Sigmoid colon (tissue), 6 donors: ENCODE measurements at regions not wholly inside any gene's neighbourhood (a gene's known extent, or its start where the extent isn't known, plus 50 kb on each side); places are given as distances from the start of the nearest gene placed in this dataset.

ENCODE experiments used
- DNase-seq: peaks from one replicate; pipeline ENCODE4 v3.0.0-alpha.2; 2019
- H3K27ac ChIP-seq, 4 donors: fragments of 200-600 bp; sonication (generic); one replicate each; pipeline ENCODE4 v1.5.1; 2016 to 2019; ENCODE audit warnings: mild to moderate bottlenecking in 1 of 4
- H3K27me3 ChIP-seq, 3 donors: fragments of 200-600 bp; sonication (generic); one replicate each; pipeline ENCODE4 v1.5.1; 2019; ENCODE audit warnings: mild to moderate bottlenecking in 1 of 3
- H3K36me3 ChIP-seq, 4 donors: fragments of 200-600 bp; sonication (generic); one replicate each; pipeline ENCODE4 v1.5.1; 2016 to 2019
- H3K4me1 ChIP-seq, 4 donors: fragments of 200-600 bp; sonication (generic); one replicate each; pipeline ENCODE4 v1.5.1; 2017 to 2019
- H3K4me3 ChIP-seq, 4 donors: fragments of 200-600 bp; sonication (generic); one replicate each; pipeline ENCODE4 v1.5.1; 2017 to 2019; ENCODE audit warnings: mild to moderate bottlenecking in 2 of 4, moderate library complexity in 1 of 4
- H3K9me3 ChIP-seq, 4 donors: fragments of 200-600 bp in 3 of 4; sonication (generic) in 3 of 4; one replicate each; pipeline versions ENCODE4 v1.5.1 to v1.6.1; 2013 to 2019
- EP300 ChIP-seq, 4 donors: sonication (generic); formaldehyde crosslinking; IDR thresholded peaks; one replicate each; pipeline ENCODE4 v1.6.1; 2017; ENCODE audit warnings: antibody characterized with exemption in 4 of 4
- POLR2A ChIP-seq, 2 donors: fragments of 450-650 bp; IDR thresholded peaks; one replicate each; pipeline ENCODE4 v1.6.1; 2016; ENCODE audit warnings: antibody characterized with exemption in 2 of 2, mild to moderate bottlenecking in 2 of 2, moderate library complexity in 2 of 2
- POLR2AphosphoS5 ChIP-seq, 4 donors: sonication (generic); formaldehyde crosslinking; IDR thresholded peaks; one replicate each; pipeline ENCODE4 v1.6.1; 2017; ENCODE audit warnings: antibody characterized with exemption in 4 of 4
- WGBS, 2 donors: extraction: QIAGEN DNeasy Blood & Tissue Kit; methylation state at CpG; one replicate each; pipeline ENCODE4 v1.1.7; 2013; 5-methylcytosine and 5-hydroxymethylcytosine counted together
- intact Hi-C: fragments of 100-400 bp; cut with DNase I; formaldehyde crosslinking; loops from one replicate; pipeline ENCODE4 v1.15.1; 2023
- TF ChIP-seq, protein P1 (sequence below), 4 experiments: fragments of 450-650 bp in 3 of 4; fragments of 200-600 bp in 1 of 4; IDR thresholded peaks; one replicate each; pipeline ENCODE4 v1.5.1; 2016 to 2019; ENCODE audit warnings: antibody characterized with exemption in 4 of 4, mild to moderate bottlenecking in 3 of 4, moderate library complexity in 2 of 4
- donor health status: healthy with polysubstance abuse.
- donor health status: healthy.

DNA sequence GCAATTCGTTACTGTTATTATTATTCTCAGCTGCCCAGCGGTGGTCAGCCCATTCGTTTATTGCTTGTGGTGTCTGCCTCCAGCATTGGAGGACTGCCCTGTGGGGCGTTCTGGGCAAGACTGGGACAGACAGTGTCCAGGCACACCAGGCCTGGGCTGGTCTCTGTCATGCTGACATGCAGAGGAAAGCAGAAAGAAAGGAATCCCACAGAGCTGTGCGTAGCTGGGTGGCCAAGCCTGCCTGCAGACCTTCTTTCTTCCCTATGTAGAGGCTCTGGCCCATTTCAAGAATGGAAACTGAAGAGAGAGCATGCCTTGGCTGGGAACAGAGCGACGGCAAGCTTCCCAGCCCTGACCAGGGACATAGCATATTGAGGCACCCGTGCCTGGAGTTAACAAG lies 525.3 kb upstream of the TBX3 start:
- TF ChIP-seq, protein P1, sequence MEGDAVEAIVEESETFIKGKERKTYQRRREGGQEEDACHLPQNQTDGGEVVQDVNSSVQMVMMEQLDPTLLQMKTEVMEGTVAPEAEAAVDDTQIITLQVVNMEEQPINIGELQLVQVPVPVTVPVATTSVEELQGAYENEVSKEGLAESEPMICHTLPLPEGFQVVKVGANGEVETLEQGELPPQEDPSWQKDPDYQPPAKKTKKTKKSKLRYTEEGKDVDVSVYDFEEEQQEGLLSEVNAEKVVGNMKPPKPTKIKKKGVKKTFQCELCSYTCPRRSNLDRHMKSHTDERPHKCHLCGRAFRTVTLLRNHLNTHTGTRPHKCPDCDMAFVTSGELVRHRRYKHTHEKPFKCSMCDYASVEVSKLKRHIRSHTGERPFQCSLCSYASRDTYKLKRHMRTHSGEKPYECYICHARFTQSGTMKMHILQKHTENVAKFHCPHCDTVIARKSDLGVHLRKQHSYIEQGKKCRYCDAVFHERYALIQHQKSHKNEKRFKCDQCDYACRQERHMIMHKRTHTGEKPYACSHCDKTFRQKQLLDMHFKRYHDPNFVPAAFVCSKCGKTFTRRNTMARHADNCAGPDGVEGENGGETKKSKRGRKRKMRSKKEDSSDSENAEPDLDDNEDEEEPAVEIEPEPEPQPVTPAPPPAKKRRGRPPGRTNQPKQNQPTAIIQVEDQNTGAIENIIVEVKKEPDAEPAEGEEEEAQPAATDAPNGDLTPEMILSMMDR (IDR thresholded peaks at IDR 0.05), result no peak
- TF ChIP-seq POLR2AphosphoS5 (IDR thresholded peaks at IDR 0.05) (peak; percentile 97 to 100 (median 100)), POLR2A (IDR thresholded peaks at IDR 0.05) (no peak), EP300 (IDR thresholded peaks at IDR 0.05) (peak; percentile 58 to 91 (median 64))
- no peak overlapping the region for H3K4me3 ChIP-seq
- H3K27ac ChIP-seq, result peak overlapping the region in 2 of 4 donors; percentile 62 to 74
- H3K27me3 ChIP-seq, result no peaks in the 10 kb centered on the region
- 79 to 91% methylated on average over 8 of the region's 8 CpGs for WGBS, 2 donors
- intact Hi-C loops, result loop anchor here (2.0 kb wide), 1 partner anchor 34 kb away; no protein-coding TSS in a partner anchor
- peaks cover 0 to 4% (median 0%) of the 10 kb centered on the region in 4 donors for H3K9me3 ChIP-seq
- DNase-seq, result peak; percentile 89
- H3K36me3 ChIP-seq, result no peaks in the 10 kb centered on the region
- H3K4me1 ChIP-seq, result peaks cover 0 to 41% (median 27%) of the 10 kb centered on the region in 4 donors

- intact Hi-C loops, result loop anchor here (2.0 kb wide), 1 partner anchor 33 kb away; no protein-coding TSS in a partner anchor
- no peak for DNase-seq
- no peak overlapping the region for H3K4me3 ChIP-seq
- H3K9me3 ChIP-seq, result peaks cover 0 to 4% (median 0%) of the 10 kb centered on the region in 4 donors
- whole genome bisulfite sequencing, 2 donors, result 91 to 93% methylated on average over 6 of the region's 6 CpGs
- TF ChIP-seq, protein P1 (IDR thresholded peaks at IDR 0.05), result no peak
- TF ChIP-seq POLR2A (IDR thresholded peaks at IDR 0.05) (no peak), EP300 (IDR thresholded peaks at IDR 0.05) (no peak), POLR2AphosphoS5 (IDR thresholded peaks at IDR 0.05) (no peak)
- H3K27ac ChIP-seq, result no peak overlapping the region
- peaks cover 0 to 31% (median 20%) of the 10 kb centered on the region in 4 donors for H3K4me1 ChIP-seq
- no peaks in the 10 kb centered on the region for H3K27me3 ChIP-seq
- no peaks in the 10 kb centered on the region for H3K36me3 ChIP-seq
Observed at GRCh38 chr12:115208098-115208497, 524.1 kb upstream of the TBX3 start.

- Histone ChIP-seq H3K9me3 (peaks cover 0 to 4% (median 0%) of the 10 kb centered on the region in 4 donors), H3K27ac (no peak overlapping the region), H3K36me3 (no peaks in the 10 kb centered on the region), H3K4me3 (no peak overlapping the region), H3K27me3 (no peaks in the 10 kb centered on the region), H3K4me1 (peaks cover 0 to 27% (median 18%) of the 10 kb centered on the region in 4 donors)
- 83 to 95% methylated on average over 6 of the region's 6 CpGs for WGBS, 2 donors
- TF ChIP-seq POLR2AphosphoS5 (IDR thresholded peaks at IDR 0.05) (no peak), POLR2A (IDR thresholded peaks at IDR 0.05) (no peak), EP300 (IDR thresholded peaks at IDR 0.05) (no peak)
- TF ChIP-seq, protein P1 (IDR thresholded peaks at IDR 0.05), result no peak
- intact Hi-C loops, result no loop called here
- DNase-seq, result no peak
Observed at GRCh38 chr12:115207216-115207915, 523.4 kb upstream of the TBX3 start.

- TF ChIP-seq EP300 (IDR thresholded peaks at IDR 0.05) (no peak), POLR2AphosphoS5 (IDR thresholded peaks at IDR 0.05) (no peak), POLR2A (IDR thresholded peaks at IDR 0.05) (no peak)
- TF ChIP-seq, protein P1 (IDR thresholded peaks at IDR 0.05), result no peak
- WGBS, 2 donors, result 81 to 97% methylated on average over 5 of the region's 5 CpGs
- H3K4me3 ChIP-seq, result no peak overlapping the region
- H3K27me3 ChIP-seq, result no peaks in the 10 kb centered on the region
- intact Hi-C loops, result no loop called here
- H3K4me1 ChIP-seq, result peaks cover 0 to 27% (median 18%) of the 10 kb centered on the region in 4 donors
- no peak for DNase-seq
- H3K9me3 ChIP-seq, result peaks cover 0 to under 1% (median 0%) of the 10 kb centered on the region in 4 donors
- H3K36me3 ChIP-seq, result no peaks in the 10 kb centered on the region
- no peak overlapping the region for H3K27ac ChIP-seq
Observed at GRCh38 chr12:115206801-115207200, 522.8 kb upstream of the TBX3 start.
